Occipital lobe (tissue), 1 donor: ENCODE measurements at regions not wholly inside any gene's neighbourhood (a gene's known extent, or its start where the extent isn't known, plus 50 kb on each side); places are given as distances from the start of the nearest gene placed in this dataset.

Experiments
- DNase-seq: peaks from one replicate; lab custom pipeline; 2025; lab: John Stamatoyannopoulos, UW

- no peak for DNase-seq
Measured at GRCh38 chr16:13291591-13292333, 390.4 kb downstream of the SHISA9 start.

GRCh38 chr16:13296206-13296605 is 394.8 kb downstream of the SHISA9 start:
- no peak for DNase-seq

GRCh38 chr16:13298666-13299065 is 397.3 kb downstream of the SHISA9 start:
- no peak for DNase-seq

GRCh38 chr16:13300066-13300840 is 398.9 kb downstream of the SHISA9 start:
- DNase-seq = no peak

GRCh38 chr16:13305019-13305755 is 403.8 kb downstream of the SHISA9 start:
- DNase-seq = no peak

- DNase-seq = no peak
Measured at GRCh38 chr16:13306161-13306995, 405.0 kb downstream of the SHISA9 start.

GRCh38 chr16:13307255-13307654 is 405.9 kb downstream of the SHISA9 start:
- no peak for DNase-seq

GRCh38 chr16:13307851-13308250 is 406.5 kb downstream of the SHISA9 start:
- no peak for DNase-seq

- no peak for DNase-seq
Measured at GRCh38 chr16:13312063-13312462, 410.7 kb downstream of the SHISA9 start.

- no peak for DNase-seq
Measured at GRCh38 chr16:13313351-13313750, 412.0 kb downstream of the SHISA9 start.

GRCh38 chr16:13314633-13315032 is 413.2 kb downstream of the SHISA9 start:
- DNase-seq = no peak

- DNase-seq = no peak
Measured at GRCh38 chr16:13315642-13316427, 414.4 kb downstream of the SHISA9 start.

- no peak for DNase-seq
Measured at GRCh38 chr16:13322336-13322735, 420.9 kb downstream of the SHISA9 start.

GRCh38 chr16:13324851-13325250 is 423.5 kb downstream of the SHISA9 start:
- DNase-seq = no peak

- no peak for DNase-seq
Measured at GRCh38 chr16:13325396-13325795, 424.0 kb downstream of the SHISA9 start.

- no peak for DNase-seq
Measured at GRCh38 chr16:13331918-13332317, 430.5 kb downstream of the SHISA9 start.

- DNase-seq = no peak
Measured at GRCh38 chr16:13332713-13333255, 431.4 kb downstream of the SHISA9 start.

- DNase-seq = no peak
Measured at GRCh38 chr16:13333336-13333735, 431.9 kb downstream of the SHISA9 start.

GRCh38 chr16:13335879-13336278 is 434.5 kb downstream of the SHISA9 start:
- no peak for DNase-seq

- no peak for DNase-seq
Measured at GRCh38 chr16:13336335-13336734, 434.9 kb downstream of the SHISA9 start.
